ENCODE measurements at regions not wholly inside any gene's neighbourhood (a gene's known extent, or its start where the extent isn't known, plus 50 kb on each side); places are given as distances from the start of the nearest gene placed in this dataset.
"Not testable (repeated sequence)": the region's sequence is repeated elsewhere in the genome, so short reads cannot be mapped to it uniquely, and the experiment has no call there.

GRCh38 chr12:84464616-84465015 lies 448.0 kb downstream of the SLC6A15 start:
- Histone ChIP-seq H3K4me1 (ENCODE audit: control insufficient read depth, insufficient read depth, low read length) (no peaks in the 10 kb centered on the region), H3K27ac (ENCODE audit: low read length) (no peak overlapping the region), H3K36me3 (ENCODE audit: control insufficient read depth, insufficient read depth, low read length) (no peaks in the 10 kb centered on the region), H3K4me3 (ENCODE audit: low read length) (no peak overlapping the region), H3K27me3 (ENCODE audit: control insufficient read depth, insufficient read depth, low read length) (no peaks in the 10 kb centered on the region), H3K9me3 (ENCODE audit: control insufficient read depth, insufficient read depth, low read length) (no peaks in the 10 kb centered on the region)
- no peak for DNase-seq (ENCODE audit: low read depth, low spot score)
- no CpG with 5 or more reads among the region's 5 CpGs for WGBS (ENCODE audit: insufficient coverage, insufficient read length)

GRCh38 chr12:84463741-84464495 lies 448.7 kb downstream of the SLC6A15 start:
- Histone ChIP-seq H3K4me3 (ENCODE audit: low read length) (no peak overlapping the region), H3K4me1 (ENCODE audit: control insufficient read depth, insufficient read depth, low read length) (no peaks in the 10 kb centered on the region), H3K36me3 (ENCODE audit: control insufficient read depth, insufficient read depth, low read length) (no peaks in the 10 kb centered on the region), H3K27ac (ENCODE audit: low read length) (no peak overlapping the region), H3K27me3 (ENCODE audit: control insufficient read depth, insufficient read depth, low read length) (no peaks in the 10 kb centered on the region), H3K9me3 (ENCODE audit: control insufficient read depth, insufficient read depth, low read length) (no peaks in the 10 kb centered on the region)
- DNase-seq (ENCODE audit: low read depth, low spot score) = no peak
- no CpG with 5 or more reads among the region's 2 CpGs for WGBS (ENCODE audit: insufficient coverage, insufficient read length)

GRCh38 chr12:84455598-84455997 lies 457.0 kb downstream of the SLC6A15 start:
- WGBS (ENCODE audit: insufficient coverage, insufficient read length) = no CpG with 5 or more reads among the region's 2 CpGs
- no peak overlapping the region for H3K4me3 ChIP-seq (ENCODE audit: low read length)

GRCh38 chr12:84446478-84446877 lies 466.1 kb downstream of the SLC6A15 start:
- not testable (repeated sequence) for DNase-seq (ENCODE audit: low read depth, low spot score); H3K9me3 ChIP-seq (ENCODE audit: control insufficient read depth, insufficient read depth, low read length); H3K27ac ChIP-seq (ENCODE audit: low read length); H3K4me3 ChIP-seq (ENCODE audit: low read length); H3K36me3 ChIP-seq (ENCODE audit: control insufficient read depth, insufficient read depth, low read length); H3K27me3 ChIP-seq (ENCODE audit: control insufficient read depth, insufficient read depth, low read length); H3K4me1 ChIP-seq (ENCODE audit: control insufficient read depth, insufficient read depth, low read length)
- WGBS (ENCODE audit: insufficient coverage, insufficient read length) = no CpG with 5 or more reads among the region's 3 CpGs

More at GRCh38 chr12:84455598-84455997, 457.0 kb downstream of the SLC6A15 start:
- no peaks in the 10 kb centered on the region for H3K36me3 ChIP-seq (ENCODE audit: control insufficient read depth, insufficient read depth, low read length)
- no peaks in the 10 kb centered on the region for H3K9me3 ChIP-seq (ENCODE audit: control insufficient read depth, insufficient read depth, low read length)
- no peaks in the 10 kb centered on the region for H3K27me3 ChIP-seq (ENCODE audit: control insufficient read depth, insufficient read depth, low read length)
- no peaks in the 10 kb centered on the region for H3K4me1 ChIP-seq (ENCODE audit: control insufficient read depth, insufficient read depth, low read length)
- H3K27ac ChIP-seq (ENCODE audit: low read length) = no peak overlapping the region
- DNase-seq (ENCODE audit: low read depth, low spot score) = no peak

GRCh38 chr12:84436134-84436533 lies 476.5 kb downstream of the SLC6A15 start:
- no peaks in the 10 kb centered on the region for H3K9me3 ChIP-seq (ENCODE audit: control insufficient read depth, insufficient read depth, low read length)
- H3K4me1 ChIP-seq (ENCODE audit: control insufficient read depth, insufficient read depth, low read length) = no peaks in the 10 kb centered on the region
- DNase-seq (ENCODE audit: low read depth, low spot score) = no peak
- H3K27ac ChIP-seq (ENCODE audit: low read length) = no peak overlapping the region
- no CpG with 5 or more reads among the region's 1 CpG for WGBS (ENCODE audit: insufficient coverage, insufficient read length)
- no peak overlapping the region for H3K4me3 ChIP-seq (ENCODE audit: low read length)
- H3K27me3 ChIP-seq (ENCODE audit: control insufficient read depth, insufficient read depth, low read length) = no peaks in the 10 kb centered on the region
- no peaks in the 10 kb centered on the region for H3K36me3 ChIP-seq (ENCODE audit: control insufficient read depth, insufficient read depth, low read length)

GRCh38 chr12:84435682-84436081 lies 476.9 kb downstream of the SLC6A15 start:
- WGBS (ENCODE audit: insufficient coverage, insufficient read length) = no CpG with 5 or more reads among the region's 2 CpGs
- no peak overlapping the region for H3K27ac ChIP-seq (ENCODE audit: low read length)
- DNase-seq (ENCODE audit: low read depth, low spot score) = no peak
- no peaks in the 10 kb centered on the region for H3K36me3 ChIP-seq (ENCODE audit: control insufficient read depth, insufficient read depth, low read length)
- no peak overlapping the region for H3K4me3 ChIP-seq (ENCODE audit: low read length)
- H3K27me3 ChIP-seq (ENCODE audit: control insufficient read depth, insufficient read depth, low read length) = no peaks in the 10 kb centered on the region
- no peaks in the 10 kb centered on the region for H3K4me1 ChIP-seq (ENCODE audit: control insufficient read depth, insufficient read depth, low read length)
- H3K9me3 ChIP-seq (ENCODE audit: control insufficient read depth, insufficient read depth, low read length) = no peaks in the 10 kb centered on the region

GRCh38 chr12:84422340-84422739 lies 490.3 kb downstream of the SLC6A15 start:
- H3K9me3 ChIP-seq (ENCODE audit: control insufficient read depth, insufficient read depth, low read length) = no peaks in the 10 kb centered on the region
- no CpG with 5 or more reads among the region's 2 CpGs for WGBS (ENCODE audit: insufficient coverage, insufficient read length)

GRCh38 chr12:84421103-84421502 lies 491.5 kb downstream of the SLC6A15 start:
- no peak for DNase-seq (ENCODE audit: low read depth, low spot score)
- Histone ChIP-seq H3K36me3 (ENCODE audit: control insufficient read depth, insufficient read depth, low read length) (no peaks in the 10 kb centered on the region), H3K4me3 (ENCODE audit: low read length) (no peak overlapping the region)

More at GRCh38 chr12:84422340-84422739, 490.3 kb downstream of the SLC6A15 start:
- no peaks in the 10 kb centered on the region for H3K27me3 ChIP-seq (ENCODE audit: control insufficient read depth, insufficient read depth, low read length)
- no peaks in the 10 kb centered on the region for H3K36me3 ChIP-seq (ENCODE audit: control insufficient read depth, insufficient read depth, low read length)
- DNase-seq (ENCODE audit: low read depth, low spot score) = no peak
- H3K27ac ChIP-seq (ENCODE audit: low read length) = no peak overlapping the region
- H3K4me1 ChIP-seq (ENCODE audit: control insufficient read depth, insufficient read depth, low read length) = no peaks in the 10 kb centered on the region
- H3K4me3 ChIP-seq (ENCODE audit: low read length) = no peak overlapping the region

GRCh38 chr12:84416626-84417025 lies 496.0 kb downstream of the SLC6A15 start:
- WGBS (ENCODE audit: insufficient coverage, insufficient read length) = no CpG with 5 or more reads among the region's 1 CpG
- no peak overlapping the region for H3K27ac ChIP-seq (ENCODE audit: low read length)
- no peaks in the 10 kb centered on the region for H3K27me3 ChIP-seq (ENCODE audit: control insufficient read depth, insufficient read depth, low read length)
- no peaks in the 10 kb centered on the region for H3K9me3 ChIP-seq (ENCODE audit: control insufficient read depth, insufficient read depth, low read length)
- no peaks in the 10 kb centered on the region for H3K4me1 ChIP-seq (ENCODE audit: control insufficient read depth, insufficient read depth, low read length)
- H3K4me3 ChIP-seq (ENCODE audit: low read length) = no peak overlapping the region
- no peak for DNase-seq (ENCODE audit: low read depth, low spot score)
- no peaks in the 10 kb centered on the region for H3K36me3 ChIP-seq (ENCODE audit: control insufficient read depth, insufficient read depth, low read length)

More at GRCh38 chr12:84421103-84421502, 491.5 kb downstream of the SLC6A15 start:
- no peaks in the 10 kb centered on the region for H3K27me3 ChIP-seq (ENCODE audit: control insufficient read depth, insufficient read depth, low read length)
- no peak overlapping the region for H3K27ac ChIP-seq (ENCODE audit: low read length)
- H3K4me1 ChIP-seq (ENCODE audit: control insufficient read depth, insufficient read depth, low read length) = no peaks in the 10 kb centered on the region
- no peaks in the 10 kb centered on the region for H3K9me3 ChIP-seq (ENCODE audit: control insufficient read depth, insufficient read depth, low read length)

GRCh38 chr12:84415946-84416345 lies 496.7 kb downstream of the SLC6A15 start:
- Histone ChIP-seq H3K9me3 (ENCODE audit: control insufficient read depth, insufficient read depth, low read length) (no peaks in the 10 kb centered on the region), H3K27me3 (ENCODE audit: control insufficient read depth, insufficient read depth, low read length) (no peaks in the 10 kb centered on the region), H3K4me1 (ENCODE audit: control insufficient read depth, insufficient read depth, low read length) (no peaks in the 10 kb centered on the region), H3K4me3 (ENCODE audit: low read length) (no peak overlapping the region), H3K27ac (ENCODE audit: low read length) (no peak overlapping the region), H3K36me3 (ENCODE audit: control insufficient read depth, insufficient read depth, low read length) (no peaks in the 10 kb centered on the region)
- DNase-seq (ENCODE audit: low read depth, low spot score) = no peak
- no CpG with 5 or more reads among the region's 2 CpGs for WGBS (ENCODE audit: insufficient coverage, insufficient read length)

- Histone ChIP-seq H3K27me3 (ENCODE audit: control insufficient read depth, insufficient read depth, low read length) (no peaks in the 10 kb centered on the region), H3K36me3 (ENCODE audit: control insufficient read depth, insufficient read depth, low read length) (no peaks in the 10 kb centered on the region), H3K9me3 (ENCODE audit: control insufficient read depth, insufficient read depth, low read length) (no peaks in the 10 kb centered on the region), H3K4me3 (ENCODE audit: low read length) (no peak overlapping the region), H3K4me1 (ENCODE audit: control insufficient read depth, insufficient read depth, low read length) (no peaks in the 10 kb centered on the region), H3K27ac (ENCODE audit: low read length) (no peak overlapping the region)
- no CpG with 5 or more reads among the region's 2 CpGs for WGBS (ENCODE audit: insufficient coverage, insufficient read length)
- no peak for DNase-seq (ENCODE audit: low read depth, low spot score)
Measured at GRCh38 chr12:84413656-84414055, 498.9 kb downstream of the SLC6A15 start.

Data from iPS DF 6.9 (cell line).